HEK293 (cell line): ENCODE measurements at regions not wholly inside any gene's neighbourhood (a gene's known extent, or its start where the extent isn't known, plus 50 kb on each side); places are given as distances from the start of the nearest gene placed in this dataset.

ENCODE experiments used
- KLF10 ChIP-seq: fragments of 450-650 bp; IDR thresholded peaks from 2 replicates; pipeline ENCODE4 v1.5.1; 2018; ENCODE audit warnings: missing biosample characterization, mild to moderate bottlenecking, missing genetic modification characterization
- REPIN1 ChIP-seq: fragments of 450-650 bp; formaldehyde crosslinking; IDR thresholded peaks from 2 replicates; pipeline ENCODE4 v1.5.1; 2017; ENCODE audit warnings: missing biosample characterization, missing genetic modification characterization, low read depth
- ZBTB26 ChIP-seq: fragments of 450-650 bp; formaldehyde crosslinking; optimal IDR thresholded peaks from 2 replicates; pipeline ENCODE3; 2016; ENCODE audit warnings: missing biosample characterization, mild to moderate bottlenecking, missing genetic modification characterization
- ZBTB8A ChIP-seq: fragments of 450-650 bp; formaldehyde crosslinking; IDR thresholded peaks from 2 replicates; pipeline ENCODE4 v1.5.1; 2016; ENCODE audit warnings: missing biosample characterization, missing genetic modification characterization
- ZNF138 ChIP-seq: fragments of 450-650 bp; formaldehyde crosslinking; IDR thresholded peaks from 2 replicates; pipeline ENCODE4 v1.5.1; 2016; ENCODE audit warnings: missing biosample characterization, missing genetic modification characterization, borderline replicate concordance
- ZNF223 ChIP-seq: fragments of 450-650 bp; formaldehyde crosslinking; IDR thresholded peaks from 2 replicates; pipeline ENCODE4 v1.5.1; 2016; ENCODE audit warnings: missing biosample characterization, missing genetic modification characterization
- ZNF24 ChIP-seq: fragments of 450-650 bp; formaldehyde crosslinking; IDR thresholded peaks from 2 replicates; pipeline ENCODE4 v1.5.1; 2016; ENCODE audit warnings: missing biosample characterization, missing genetic modification characterization
- ZNF777 ChIP-seq: fragments of 450-650 bp; formaldehyde crosslinking; IDR thresholded peaks from 2 replicates; pipeline ENCODE4 v1.5.1; 2017; ENCODE audit warnings: missing biosample characterization, missing genetic modification characterization, borderline replicate concordance
- ZNF792 ChIP-seq: fragments of 450-650 bp; formaldehyde crosslinking; IDR thresholded peaks from 2 replicates; pipeline ENCODE4 v1.5.1; 2016; ENCODE audit warnings: missing biosample characterization, missing genetic modification characterization
- TF ChIP-seq, protein P1 (sequence below): fragments of 450-650 bp; formaldehyde crosslinking; IDR thresholded peaks from 2 replicates; pipeline ENCODE4 v1.5.1; 2016; ENCODE audit warnings: missing biosample characterization, missing genetic modification characterization
- TF ChIP-seq, protein P2 (sequence below): fragments of 450-650 bp; formaldehyde crosslinking; IDR thresholded peaks from 2 replicates; pipeline ENCODE4 v1.5.1; 2016; ENCODE audit warnings: missing biosample characterization, missing genetic modification characterization
- TF ChIP-seq, protein P3 (sequence below): fragments of 450-650 bp; formaldehyde crosslinking; IDR thresholded peaks from 2 replicates; pipeline ENCODE4 v1.5.1; 2016; ENCODE audit warnings: missing biosample characterization, missing genetic modification characterization

DNA sequence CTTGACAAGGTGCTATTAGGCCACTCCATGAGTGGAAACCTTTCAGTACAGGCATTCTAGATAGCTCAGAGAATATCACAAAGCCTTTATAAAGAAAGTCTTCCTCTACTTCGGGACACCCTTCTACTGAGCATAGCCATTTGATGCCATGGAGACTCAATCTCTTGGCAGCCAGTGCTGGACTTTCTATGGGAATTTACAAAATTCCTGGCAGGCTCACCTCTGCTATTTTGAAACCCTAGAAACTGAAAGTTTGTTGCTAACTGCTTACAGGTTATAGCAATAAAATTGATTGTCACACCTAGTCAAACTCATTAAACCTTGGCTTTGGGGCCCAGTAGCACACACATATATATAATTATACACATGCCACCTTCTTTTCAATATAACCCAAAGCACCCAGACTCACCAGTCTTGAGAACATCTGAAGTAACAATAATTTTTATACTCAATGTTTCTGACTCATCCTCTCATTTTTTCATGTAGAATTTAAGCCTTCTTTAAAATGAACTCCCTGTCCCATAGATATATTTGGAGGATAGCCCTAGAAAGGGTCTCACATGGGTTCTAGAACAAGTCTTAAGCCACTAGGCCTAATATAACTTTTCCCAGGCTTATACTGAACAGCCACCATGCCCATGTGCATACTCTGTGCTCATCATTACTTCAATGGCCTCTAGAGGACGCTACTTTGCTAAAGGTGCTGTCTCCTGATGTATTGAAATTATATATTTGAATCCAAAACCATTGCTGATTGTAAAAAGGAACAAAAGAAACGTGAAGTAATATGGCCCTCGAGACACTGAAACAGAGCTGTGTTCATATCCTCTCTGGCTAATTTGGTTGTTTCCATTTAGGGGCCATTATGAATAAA lies 368.1 kb upstream of the MARCKS start:
- TF ChIP-seq ZNF223 (tag by site-specific recombination) (no peak), ZNF24 (tag by site-specific recombination) (no peak), KLF10 (tag by site-specific recombination) (no peak), ZBTB8A (tag by site-specific recombination) (no peak), ZNF138 (tag by site-specific recombination) (no peak), ZBTB26 (tag by site-specific recombination) (no peak), ZNF792 (no peak), REPIN1 (tag by site-specific recombination) (no peak), ZNF777 (no peak)
- TF ChIP-seq, protein P1, sequence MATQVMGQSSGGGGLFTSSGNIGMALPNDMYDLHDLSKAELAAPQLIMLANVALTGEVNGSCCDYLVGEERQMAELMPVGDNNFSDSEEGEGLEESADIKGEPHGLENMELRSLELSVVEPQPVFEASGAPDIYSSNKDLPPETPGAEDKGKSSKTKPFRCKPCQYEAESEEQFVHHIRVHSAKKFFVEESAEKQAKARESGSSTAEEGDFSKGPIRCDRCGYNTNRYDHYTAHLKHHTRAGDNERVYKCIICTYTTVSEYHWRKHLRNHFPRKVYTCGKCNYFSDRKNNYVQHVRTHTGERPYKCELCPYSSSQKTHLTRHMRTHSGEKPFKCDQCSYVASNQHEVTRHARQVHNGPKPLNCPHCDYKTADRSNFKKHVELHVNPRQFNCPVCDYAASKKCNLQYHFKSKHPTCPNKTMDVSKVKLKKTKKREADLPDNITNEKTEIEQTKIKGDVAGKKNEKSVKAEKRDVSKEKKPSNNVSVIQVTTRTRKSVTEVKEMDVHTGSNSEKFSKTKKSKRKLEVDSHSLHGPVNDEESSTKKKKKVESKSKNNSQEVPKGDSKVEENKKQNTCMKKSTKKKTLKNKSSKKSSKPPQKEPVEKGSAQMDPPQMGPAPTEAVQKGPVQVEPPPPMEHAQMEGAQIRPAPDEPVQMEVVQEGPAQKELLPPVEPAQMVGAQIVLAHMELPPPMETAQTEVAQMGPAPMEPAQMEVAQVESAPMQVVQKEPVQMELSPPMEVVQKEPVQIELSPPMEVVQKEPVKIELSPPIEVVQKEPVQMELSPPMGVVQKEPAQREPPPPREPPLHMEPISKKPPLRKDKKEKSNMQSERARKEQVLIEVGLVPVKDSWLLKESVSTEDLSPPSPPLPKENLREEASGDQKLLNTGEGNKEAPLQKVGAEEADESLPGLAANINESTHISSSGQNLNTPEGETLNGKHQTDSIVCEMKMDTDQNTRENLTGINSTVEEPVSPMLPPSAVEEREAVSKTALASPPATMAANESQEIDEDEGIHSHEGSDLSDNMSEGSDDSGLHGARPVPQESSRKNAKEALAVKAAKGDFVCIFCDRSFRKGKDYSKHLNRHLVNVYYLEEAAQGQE, result no peak
- TF ChIP-seq, protein P2, sequence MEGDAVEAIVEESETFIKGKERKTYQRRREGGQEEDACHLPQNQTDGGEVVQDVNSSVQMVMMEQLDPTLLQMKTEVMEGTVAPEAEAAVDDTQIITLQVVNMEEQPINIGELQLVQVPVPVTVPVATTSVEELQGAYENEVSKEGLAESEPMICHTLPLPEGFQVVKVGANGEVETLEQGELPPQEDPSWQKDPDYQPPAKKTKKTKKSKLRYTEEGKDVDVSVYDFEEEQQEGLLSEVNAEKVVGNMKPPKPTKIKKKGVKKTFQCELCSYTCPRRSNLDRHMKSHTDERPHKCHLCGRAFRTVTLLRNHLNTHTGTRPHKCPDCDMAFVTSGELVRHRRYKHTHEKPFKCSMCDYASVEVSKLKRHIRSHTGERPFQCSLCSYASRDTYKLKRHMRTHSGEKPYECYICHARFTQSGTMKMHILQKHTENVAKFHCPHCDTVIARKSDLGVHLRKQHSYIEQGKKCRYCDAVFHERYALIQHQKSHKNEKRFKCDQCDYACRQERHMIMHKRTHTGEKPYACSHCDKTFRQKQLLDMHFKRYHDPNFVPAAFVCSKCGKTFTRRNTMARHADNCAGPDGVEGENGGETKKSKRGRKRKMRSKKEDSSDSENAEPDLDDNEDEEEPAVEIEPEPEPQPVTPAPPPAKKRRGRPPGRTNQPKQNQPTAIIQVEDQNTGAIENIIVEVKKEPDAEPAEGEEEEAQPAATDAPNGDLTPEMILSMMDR (tag by site-specific recombination), result no peak
- TF ChIP-seq, protein P3, sequence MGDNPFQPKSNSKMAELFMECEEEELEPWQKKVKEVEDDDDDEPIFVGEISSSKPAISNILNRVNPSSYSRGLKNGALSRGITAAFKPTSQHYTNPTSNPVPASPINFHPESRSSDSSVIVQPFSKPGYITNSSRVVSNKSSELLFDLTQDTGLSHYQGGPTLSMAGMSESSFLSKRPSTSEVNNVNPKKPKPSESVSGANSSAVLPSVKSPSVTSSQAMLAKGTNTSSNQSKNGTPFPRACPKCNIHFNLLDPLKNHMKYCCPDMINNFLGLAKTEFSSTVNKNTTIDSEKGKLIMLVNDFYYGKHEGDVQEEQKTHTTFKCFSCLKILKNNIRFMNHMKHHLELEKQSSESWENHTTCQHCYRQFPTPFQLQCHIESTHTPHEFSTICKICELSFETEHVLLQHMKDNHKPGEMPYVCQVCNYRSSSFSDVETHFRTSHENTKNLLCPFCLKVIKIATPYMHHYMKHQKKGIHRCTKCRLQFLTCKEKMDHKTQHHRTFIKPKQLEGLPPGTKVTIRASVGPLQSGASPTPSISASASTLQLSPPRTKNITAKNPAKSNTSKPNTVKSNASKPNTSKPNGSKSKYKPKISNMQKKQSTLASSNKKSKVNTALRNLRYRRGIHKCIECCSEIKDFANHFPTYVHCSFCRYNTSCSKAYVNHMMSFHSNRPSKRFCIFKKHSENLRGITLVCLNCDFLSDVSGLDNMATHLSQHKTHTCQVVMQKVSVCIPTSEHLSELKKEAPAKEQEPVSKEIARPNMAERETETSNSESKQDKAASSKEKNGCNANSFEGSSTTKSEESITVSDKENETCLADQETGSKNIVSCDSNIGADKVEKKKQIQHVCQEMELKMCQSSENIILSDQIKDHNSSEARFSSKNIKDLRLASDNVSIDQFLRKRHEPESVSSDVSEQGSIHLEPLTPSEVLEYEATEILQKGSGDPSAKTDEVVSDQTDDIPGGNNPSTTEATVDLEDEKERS (tag by site-specific recombination), result no peak
